SU-DHL-6 (cell line): ENCODE measurements at regions not wholly inside any gene's neighbourhood (a gene's known extent, or its start where the extent isn't known, plus 50 kb on each side); places are given as distances from the start of the nearest gene placed in this dataset.

Source experiments
- CTCF ChIP-seq: fragments of 200-600 bp; sonication (generic); IDR thresholded peaks from one replicate; pipeline ENCODE4 v1.5.1; 2017; ENCODE audit warnings: antibody characterized with exemption, mild to moderate bottlenecking, low read length, moderate library complexity; ENCODE audit not compliant: insufficient read depth, poor library complexity, severe bottlenecking
- EZH2phosphoT487 ChIP-seq: fragments of 200-600 bp; sonication (generic), shearing (Covaris generic); conservative IDR thresholded peaks from 2 replicates; pipeline ENCODE4 v1.6.1; 2018; ENCODE audit warnings: mild to moderate bottlenecking, antibody characterized with exemption, low read length, moderate library complexity, mixed read lengths

DNA sequence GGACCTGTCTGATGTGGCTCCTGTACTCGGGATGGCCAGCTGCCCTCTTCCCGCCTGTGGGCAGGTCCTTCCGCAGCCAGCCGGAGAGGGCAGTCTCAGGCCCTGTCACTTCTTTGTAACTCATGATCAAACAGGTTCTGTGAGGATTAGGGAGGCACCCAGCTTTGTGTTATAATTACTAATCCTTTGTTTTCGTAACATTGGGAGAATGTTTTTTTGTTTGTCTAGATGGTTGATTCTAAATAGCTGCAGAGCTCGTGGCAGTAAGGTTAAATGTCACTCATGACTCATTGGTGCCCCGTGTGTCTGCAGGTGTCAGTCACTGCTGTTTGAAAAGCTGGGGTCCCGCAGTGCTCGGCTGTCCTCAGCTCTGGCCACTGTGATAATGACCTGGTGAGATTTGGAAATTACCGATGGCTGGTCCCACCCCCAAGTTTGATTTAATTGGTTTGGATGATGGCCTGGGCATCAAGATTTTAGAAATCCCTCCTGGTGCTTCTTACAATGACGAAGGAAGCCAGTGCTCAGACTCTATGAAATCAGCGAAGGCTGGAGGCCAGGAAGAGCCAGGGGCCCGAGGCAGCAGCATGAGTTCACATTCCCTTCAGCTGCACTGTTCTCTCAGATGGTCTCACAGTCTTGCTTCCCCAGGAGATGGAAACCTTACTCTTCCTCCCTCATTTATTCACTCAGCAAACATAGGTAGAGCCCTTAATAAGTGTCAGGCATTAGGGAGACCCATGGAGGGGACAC, 172.8 kb downstream of the VAPA start:
- TF ChIP-seq CTCF = no peak
- no peak for TF ChIP-seq EZH2phosphoT487
